HUES6 (cell line): ENCODE measurements at regions not wholly inside any gene's neighbourhood (a gene's known extent, or its start where the extent isn't known, plus 50 kb on each side); places are given as distances from the start of the nearest gene placed in this dataset.

Experiments
- H3K27ac ChIP-seq: 2 replicates; pipeline ENCODE4 v1.7.0; 2013; ENCODE audit warnings: low read depth, mild to moderate bottlenecking, low read length, inconsistent platforms
- H3K27me3 ChIP-seq: 2 replicates; pipeline ENCODE4 v1.6.1; 2013; ENCODE audit warnings: low read length; ENCODE audit not compliant: control insufficient read depth, insufficient read depth
- H3K36me3 ChIP-seq: 2 replicates; pipeline ENCODE4 v1.6.1; 2013; ENCODE audit warnings: low read length; ENCODE audit not compliant: control insufficient read depth, insufficient read depth
- H3K4me1 ChIP-seq: 2 replicates; pipeline ENCODE4 v1.6.1; 2013; ENCODE audit warnings: low read length; ENCODE audit not compliant: control insufficient read depth, insufficient read depth
- H3K4me3 ChIP-seq: 2 replicates; pipeline ENCODE4 v1.5.1; 2013; ENCODE audit warnings: low read depth, low read length
- H3K9ac ChIP-seq: one replicate; pipeline ENCODE4 v1.6.1; 2013; ENCODE audit warnings: mild to moderate bottlenecking, low read length
- H3K9me3 ChIP-seq: 2 replicates; pipeline ENCODE4 v1.6.1; 2013; ENCODE audit warnings: low read depth, low read length; ENCODE audit not compliant: control insufficient read depth, insufficient read depth

- Histone ChIP-seq H3K4me3 (no peak overlapping the region), H3K4me1 (peaks cover 2% of the 10 kb centered on the region; the same call in 1 of the 2 replicates), H3K9me3 (no peaks in the 10 kb centered on the region), H3K36me3 (no peaks in the 10 kb centered on the region), H3K27me3 (no peaks in the 10 kb centered on the region), H3K9ac (no peak overlapping the region), H3K27ac (no peak overlapping the region)
Measured at GRCh38 chr7:42698600-42699374, 213.1 kb downstream of the C7orf25 start.

- H3K9ac ChIP-seq: no peak overlapping the region
- H3K4me3 ChIP-seq: no peak overlapping the region
- H3K27ac ChIP-seq: no peak overlapping the region
- H3K4me1 ChIP-seq: peaks cover 11% of the 10 kb centered on the region; the same call in 1 of the 2 replicates
- no peaks in the 10 kb centered on the region; the same call in 1 of the 2 replicates for H3K9me3 ChIP-seq
- no peaks in the 10 kb centered on the region for H3K36me3 ChIP-seq
- 0 out of 2 replicates have a peak, but pooled peaks cover 2% of the 10 kb centered on the region for H3K27me3 ChIP-seq
Measured at GRCh38 chr7:42694894-42695507, 216.9 kb downstream of the C7orf25 start.

GRCh38 chr7:42693722-42694121 is 218.1 kb downstream of the C7orf25 start:
- Histone ChIP-seq H3K4me3 (no peak overlapping the region), H3K36me3 (no peaks in the 10 kb centered on the region), H3K27ac (no peak overlapping the region), H3K9me3 (no peaks in the 10 kb centered on the region; the same call in 1 of the 2 replicates), H3K27me3 (0 out of 2 replicates have a peak, but pooled peaks cover 2% of the 10 kb centered on the region), H3K4me1 (peaks cover 11% of the 10 kb centered on the region; the same call in 1 of the 2 replicates), H3K9ac (no peak overlapping the region)

DNA sequence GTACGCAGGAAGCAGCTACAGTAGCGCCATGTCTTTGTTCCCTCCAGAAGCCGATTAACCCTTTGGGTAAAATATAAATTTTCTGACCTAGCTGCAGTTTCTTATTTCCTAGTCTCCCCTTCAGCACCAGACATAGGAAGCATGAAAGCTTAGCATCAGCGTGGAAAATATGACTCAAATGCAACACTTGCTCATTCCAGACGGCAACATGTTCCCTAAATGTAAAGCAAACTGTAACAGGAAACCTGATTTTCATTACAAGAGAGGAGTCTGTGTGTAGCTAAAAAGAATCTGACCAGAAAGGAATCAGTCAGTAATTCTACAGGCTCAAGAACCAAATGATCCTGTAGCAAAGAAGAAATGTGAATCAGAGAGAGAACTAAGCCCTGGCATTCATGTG is 219.2 kb downstream of the C7orf25 start:
- Histone ChIP-seq H3K9me3 (no peaks in the 10 kb centered on the region; the same call in 1 of the 2 replicates), H3K4me3 (no peak overlapping the region), H3K4me1 (peaks cover 12% of the 10 kb centered on the region; the same call in 1 of the 2 replicates), H3K36me3 (no peaks in the 10 kb centered on the region), H3K27ac (no peak overlapping the region), H3K27me3 (peaks cover 6% of the 10 kb centered on the region; the same call in 1 of the 2 replicates), H3K9ac (no peak overlapping the region)

DNA sequence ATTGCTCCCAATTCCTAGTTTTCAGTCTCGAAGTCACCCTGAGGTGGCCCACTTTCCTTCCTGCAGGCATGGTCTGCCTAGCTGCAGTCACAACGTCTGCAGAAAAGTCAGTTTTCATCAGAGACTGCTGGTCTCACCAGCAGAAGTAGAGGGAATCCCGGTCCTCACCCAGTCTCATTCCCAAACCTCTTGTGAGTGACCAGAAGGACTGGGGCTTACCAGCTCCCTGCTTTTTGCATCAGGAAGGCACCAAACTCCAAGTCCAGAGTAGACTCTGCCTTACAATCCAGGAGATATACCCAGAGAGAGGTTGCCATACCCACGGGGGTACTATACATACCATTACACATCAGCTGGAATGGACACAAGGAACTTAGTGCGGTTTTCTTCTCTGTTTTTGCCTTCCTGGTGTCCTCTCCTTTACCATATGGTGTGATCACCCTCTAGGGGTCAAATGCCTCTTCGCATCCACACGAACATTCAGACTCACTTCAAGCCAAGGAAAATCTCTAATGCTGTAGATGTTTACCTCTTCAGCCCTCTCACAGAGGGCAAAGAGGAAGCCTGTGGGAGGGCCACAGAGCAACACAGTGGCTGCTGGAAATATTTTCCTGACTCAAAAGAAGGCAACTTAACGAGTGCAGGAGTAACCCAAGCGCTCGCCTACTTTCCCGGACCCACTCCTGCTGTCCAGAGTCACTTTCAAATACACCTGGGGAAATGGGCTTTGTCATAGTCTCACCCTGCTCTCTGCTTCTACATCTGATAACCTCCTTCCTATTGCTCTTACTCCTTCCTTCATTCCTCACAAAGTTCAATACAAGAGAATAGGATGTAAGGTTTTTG is 220.9 kb downstream of the C7orf25 start:
- H3K36me3 ChIP-seq: no peaks in the 10 kb centered on the region
- peaks cover 13% of the 10 kb centered on the region; the same call in 1 of the 2 replicates for H3K27me3 ChIP-seq
- H3K4me3 ChIP-seq: no peak overlapping the region
- H3K9me3 ChIP-seq: no peaks in the 10 kb centered on the region; the same call in 1 of the 2 replicates
- H3K27ac ChIP-seq: no peak overlapping the region
- no peak overlapping the region for H3K9ac ChIP-seq
- H3K4me1 ChIP-seq: peaks cover 27% of the 10 kb centered on the region

DNA sequence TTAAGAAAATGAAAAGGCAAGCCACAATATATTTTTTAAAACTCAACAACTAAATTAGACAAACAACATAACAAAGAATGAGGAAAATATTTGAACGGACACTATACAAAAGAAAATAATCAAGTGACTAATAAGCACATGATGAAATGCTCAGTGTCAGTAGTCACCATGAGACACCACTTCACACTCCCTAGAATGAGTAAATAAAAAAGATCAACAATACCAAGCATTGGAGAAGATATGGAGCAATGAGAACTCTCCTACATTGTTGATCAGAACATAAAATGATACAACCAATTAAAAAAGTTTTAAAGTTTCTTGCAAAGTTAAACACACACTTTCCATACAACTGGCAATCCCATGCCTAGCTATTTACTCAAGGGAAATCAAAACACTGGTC is 222.2 kb downstream of the C7orf25 start:
- Histone ChIP-seq H3K4me1 (peaks cover 41% of the 10 kb centered on the region), H3K4me3 (no peak overlapping the region), H3K27me3 (peaks cover 21% of the 10 kb centered on the region; the same call in 1 of the 2 replicates), H3K36me3 (no peaks in the 10 kb centered on the region), H3K27ac (no peak overlapping the region), H3K9me3 (no peaks in the 10 kb centered on the region; the same call in 1 of the 2 replicates), H3K9ac (no peak overlapping the region)

GRCh38 chr7:42688056-42688371 is 223.9 kb downstream of the C7orf25 start:
- Histone ChIP-seq H3K27ac (no peak overlapping the region), H3K27me3 (peaks cover 21% of the 10 kb centered on the region; the same call in 1 of the 2 replicates), H3K4me3 (no peak overlapping the region), H3K36me3 (no peaks in the 10 kb centered on the region), H3K4me1 (peaks cover 43% of the 10 kb centered on the region), H3K9ac (no peak overlapping the region), H3K9me3 (no peaks in the 10 kb centered on the region; the same call in 1 of the 2 replicates)

DNA sequence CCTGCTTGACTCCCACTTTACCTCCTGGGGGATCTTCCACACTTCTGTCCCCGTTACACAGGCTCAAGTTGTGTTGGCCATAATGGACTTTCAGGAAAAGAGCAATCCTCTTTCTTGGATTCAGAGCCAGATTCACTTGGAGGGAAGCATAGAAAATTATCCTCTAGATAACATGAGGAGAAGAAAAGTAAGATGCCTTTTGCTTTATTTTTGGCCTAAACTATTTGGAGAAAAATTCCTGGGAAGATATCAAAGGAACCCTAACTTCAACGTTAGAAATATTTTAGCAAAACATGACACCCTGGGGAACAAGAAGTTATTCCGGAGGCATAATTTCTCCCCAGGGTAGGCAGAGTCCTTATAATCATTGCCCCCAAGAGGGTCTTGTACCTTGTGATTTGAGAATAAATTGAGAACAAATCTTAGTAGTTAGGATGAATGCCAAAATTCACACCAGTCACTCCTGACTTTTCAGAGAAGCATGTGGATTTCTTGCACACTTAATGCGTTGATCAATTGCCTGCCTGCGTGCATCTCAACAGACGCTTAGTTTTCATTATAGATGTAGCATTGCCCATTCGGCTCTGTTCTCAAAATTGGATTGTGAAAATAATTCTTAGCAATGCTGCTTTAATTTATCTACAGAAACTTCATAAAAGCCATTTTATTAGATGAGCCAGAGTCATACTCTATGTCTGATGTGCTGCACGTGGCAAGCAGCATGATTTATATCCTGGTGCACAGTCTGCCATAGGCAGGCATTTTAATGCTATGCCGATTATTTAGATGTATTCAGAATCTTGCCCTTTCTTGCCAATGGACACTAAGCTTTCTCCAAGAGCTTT is 224.4 kb downstream of the C7orf25 start:
- Histone ChIP-seq H3K9ac (peak overlapping the region; percentile 50), H3K36me3 (no peaks in the 10 kb centered on the region), H3K9me3 (no peaks in the 10 kb centered on the region; the same call in 1 of the 2 replicates), H3K27ac (peak overlapping the region; percentile 79; the same call in 1 of the 2 replicates), H3K4me3 (no peak overlapping the region), H3K27me3 (peaks cover 21% of the 10 kb centered on the region; the same call in 1 of the 2 replicates), H3K4me1 (peaks cover 37% of the 10 kb centered on the region)

GRCh38 chr7:42686594-42687156 is 225.2 kb downstream of the C7orf25 start:
- Histone ChIP-seq H3K9ac (peak overlapping the region; percentile 50), H3K4me1 (peaks cover 37% of the 10 kb centered on the region), H3K9me3 (no peaks in the 10 kb centered on the region; the same call in 1 of the 2 replicates), H3K4me3 (peak overlapping the region; percentile 33; the same call in 1 of the 2 replicates), H3K27ac (peak overlapping the region; percentile 79; the same call in 1 of the 2 replicates), H3K36me3 (no peaks in the 10 kb centered on the region), H3K27me3 (peaks cover 21% of the 10 kb centered on the region; the same call in 1 of the 2 replicates)
